K562 (cell line): ENCODE measurements at regions not wholly inside any gene's neighbourhood (a gene's known extent, or its start where the extent isn't known, plus 50 kb on each side); places are given as distances from the start of the nearest gene placed in this dataset.

ENCODE experiments used
- ETV5 ChIP-seq: sonication (generic); formaldehyde crosslinking; IDR thresholded peaks from 2 replicates; pipeline ENCODE4 v1.4.0; 2020; ENCODE audit warnings: low read depth, mild to moderate bottlenecking, missing genetic modification reagents
- TF ChIP-seq, protein P1 (sequence below), 3 experiments: IDR thresholded peaks in 2 of 3; conservative IDR thresholded peaks in 1 of 3; 2 replicates each; pipeline ENCODE4 v1.5.1; 2011 to 2012; ENCODE audit warnings: low read length in 3 of 3, mild to moderate bottlenecking in 3 of 3, control low read depth in 2 of 3, improper control_type of control experiment in 1 of 3, inconsistent platforms in 1 of 3, low read depth in 1 of 3, mixed read lengths in 1 of 3, moderate library complexity in 1 of 3; ENCODE audit not compliant: insufficient read depth in 2 of 3

DNA sequence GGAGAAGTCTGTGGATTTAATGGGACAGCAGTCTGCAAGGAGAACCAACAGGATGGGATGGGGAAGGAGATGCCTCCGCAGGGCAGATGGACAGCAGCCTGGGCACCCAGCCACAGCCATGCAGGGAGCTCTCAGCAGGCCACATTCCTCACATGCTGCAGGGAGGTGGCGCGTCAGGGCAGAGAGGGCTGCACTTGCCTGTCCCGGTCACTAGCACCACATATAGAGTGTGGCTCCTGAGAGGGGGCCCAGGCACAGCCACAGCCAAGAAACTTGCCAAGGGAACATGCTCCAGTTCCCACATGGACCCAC is 86.8 kb upstream of the ZMIZ1 start:
- no peak for TF ChIP-seq ETV5 (CRISPR knock-in tag)
- TF ChIP-seq, protein P1, sequence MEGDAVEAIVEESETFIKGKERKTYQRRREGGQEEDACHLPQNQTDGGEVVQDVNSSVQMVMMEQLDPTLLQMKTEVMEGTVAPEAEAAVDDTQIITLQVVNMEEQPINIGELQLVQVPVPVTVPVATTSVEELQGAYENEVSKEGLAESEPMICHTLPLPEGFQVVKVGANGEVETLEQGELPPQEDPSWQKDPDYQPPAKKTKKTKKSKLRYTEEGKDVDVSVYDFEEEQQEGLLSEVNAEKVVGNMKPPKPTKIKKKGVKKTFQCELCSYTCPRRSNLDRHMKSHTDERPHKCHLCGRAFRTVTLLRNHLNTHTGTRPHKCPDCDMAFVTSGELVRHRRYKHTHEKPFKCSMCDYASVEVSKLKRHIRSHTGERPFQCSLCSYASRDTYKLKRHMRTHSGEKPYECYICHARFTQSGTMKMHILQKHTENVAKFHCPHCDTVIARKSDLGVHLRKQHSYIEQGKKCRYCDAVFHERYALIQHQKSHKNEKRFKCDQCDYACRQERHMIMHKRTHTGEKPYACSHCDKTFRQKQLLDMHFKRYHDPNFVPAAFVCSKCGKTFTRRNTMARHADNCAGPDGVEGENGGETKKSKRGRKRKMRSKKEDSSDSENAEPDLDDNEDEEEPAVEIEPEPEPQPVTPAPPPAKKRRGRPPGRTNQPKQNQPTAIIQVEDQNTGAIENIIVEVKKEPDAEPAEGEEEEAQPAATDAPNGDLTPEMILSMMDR (IDR thresholded peaks at IDR 0.05 in 2 of 3, conservative IDR thresholded peaks at IDR 0.05 in 1 of 3; ENCODE audit: insufficient read depth in 2 of 3, low read depth in 1 of 3, low read length in 3 of 3) = 0 out of 6 replicates have a peak, but pooled peaks of 1 of the 3 experiments have one; percentile 2
